ENCODE measurements at regions not wholly inside any gene's neighbourhood (a gene's known extent, or its start where the extent isn't known, plus 50 kb on each side); places are given as distances from the start of the nearest gene placed in this dataset.

GRCh38 chr2:12915787-12916186 lies 199.1 kb downstream of the TRIB2 start:
- TF ChIP-seq CTCF (optimal IDR thresholded peaks at IDR 0.05 in 1 of 3, IDR thresholded peaks at IDR 0.05 in 1 of 3, conservative IDR thresholded peaks at IDR 0.05 in 1 of 3; ENCODE audit: extremely low read depth in 1 of 3, insufficient read depth in 2 of 3, low read length in 3 of 3) (no peak), EZH2 (IDR thresholded peaks at IDR 0.05; ENCODE audit: low read length) (no peak)
